ENCODE measurements at regions not wholly inside any gene's neighbourhood (a gene's known extent, or its start where the extent isn't known, plus 50 kb on each side); places are given as distances from the start of the nearest gene placed in this dataset.
A peak's percentile ranks its signal among the peaks of the same experiment; 100 is the strongest.

DNA sequence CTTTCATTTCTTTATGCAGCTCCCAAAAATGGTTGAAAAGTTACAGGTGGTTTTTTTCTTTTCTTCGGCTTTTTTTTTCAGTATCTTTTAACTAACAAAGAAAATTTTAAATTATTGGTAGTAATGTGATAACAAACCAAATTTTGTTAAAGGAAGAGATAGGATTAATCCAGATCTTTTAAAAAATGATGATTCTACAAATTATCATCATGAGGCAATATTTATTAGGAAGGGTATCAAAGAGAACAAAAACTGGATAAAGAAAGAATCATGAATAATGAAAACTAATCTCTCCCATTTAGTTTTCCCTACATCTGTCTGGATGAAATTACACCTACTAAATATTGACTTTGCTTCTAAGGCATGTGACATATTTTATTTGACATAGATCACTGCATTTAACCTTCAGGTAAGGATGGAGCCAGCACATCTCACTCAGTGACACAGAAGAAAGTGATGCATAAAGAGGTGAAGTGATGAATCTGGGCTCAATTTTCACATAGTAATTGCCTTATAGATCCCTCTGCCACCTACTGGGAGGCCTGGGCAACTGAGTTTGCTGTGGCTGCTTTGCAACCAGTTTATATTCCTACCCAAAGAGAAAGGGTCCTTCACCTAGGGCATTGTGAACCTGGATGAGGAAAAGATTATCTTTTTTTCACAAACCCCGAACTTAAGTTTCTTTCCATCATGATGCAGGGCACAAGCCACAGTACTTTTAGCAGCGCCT lies 155.6 kb downstream of the HNRNPD start:
- no peak for DNase-seq (ENCODE audit: low read depth in 2 of 2)
- no peaks in the 10 kb centered on the region for H3K4me1 ChIP-seq (ENCODE audit: control insufficient read depth, extremely low read depth, insufficient read depth, low read length)
- no peaks in the 10 kb centered on the region for H3K9me3 ChIP-seq (ENCODE audit: control insufficient read depth, insufficient read depth, low read depth, low read length)
- no peak for TF ChIP-seq EZH2 (IDR thresholded peaks at IDR 0.05; ENCODE audit: low read length, missing control alignments)
- TF ChIP-seq, protein P1, sequence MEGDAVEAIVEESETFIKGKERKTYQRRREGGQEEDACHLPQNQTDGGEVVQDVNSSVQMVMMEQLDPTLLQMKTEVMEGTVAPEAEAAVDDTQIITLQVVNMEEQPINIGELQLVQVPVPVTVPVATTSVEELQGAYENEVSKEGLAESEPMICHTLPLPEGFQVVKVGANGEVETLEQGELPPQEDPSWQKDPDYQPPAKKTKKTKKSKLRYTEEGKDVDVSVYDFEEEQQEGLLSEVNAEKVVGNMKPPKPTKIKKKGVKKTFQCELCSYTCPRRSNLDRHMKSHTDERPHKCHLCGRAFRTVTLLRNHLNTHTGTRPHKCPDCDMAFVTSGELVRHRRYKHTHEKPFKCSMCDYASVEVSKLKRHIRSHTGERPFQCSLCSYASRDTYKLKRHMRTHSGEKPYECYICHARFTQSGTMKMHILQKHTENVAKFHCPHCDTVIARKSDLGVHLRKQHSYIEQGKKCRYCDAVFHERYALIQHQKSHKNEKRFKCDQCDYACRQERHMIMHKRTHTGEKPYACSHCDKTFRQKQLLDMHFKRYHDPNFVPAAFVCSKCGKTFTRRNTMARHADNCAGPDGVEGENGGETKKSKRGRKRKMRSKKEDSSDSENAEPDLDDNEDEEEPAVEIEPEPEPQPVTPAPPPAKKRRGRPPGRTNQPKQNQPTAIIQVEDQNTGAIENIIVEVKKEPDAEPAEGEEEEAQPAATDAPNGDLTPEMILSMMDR (conservative IDR thresholded peaks at IDR 0.05 in 1 of 2, IDR thresholded peaks at IDR 0.05 in 1 of 2; ENCODE audit: low read depth in 1 of 2, low read length in 2 of 2), result peak; percentile 19 to 37
- no peak overlapping the region for H3K9ac ChIP-seq (ENCODE audit: insufficient read depth, low read length)
- H3K79me2 ChIP-seq (ENCODE audit: control insufficient read depth, insufficient read depth, low read length), result no peaks in the 10 kb centered on the region
- no peak overlapping the region for H2AFZ ChIP-seq (ENCODE audit: low read length)
- H3K27ac ChIP-seq (ENCODE audit: insufficient read depth, low read length), result no peak overlapping the region
- H4K20me1 ChIP-seq (ENCODE audit: control insufficient read depth, extremely low read depth, insufficient read depth, low read length), result no peaks in the 10 kb centered on the region
- no peaks in the 10 kb centered on the region for H3K27me3 ChIP-seq (ENCODE audit: control insufficient read depth, insufficient read depth, low read length)
- no peak overlapping the region for H3K4me2 ChIP-seq (ENCODE audit: extremely low read depth, insufficient read depth, low read length)
- no peak overlapping the region for H3K4me3 ChIP-seq (replicated peaks in 1 of 4; ENCODE audit: control extremely low read depth in 1 of 4, insufficient read depth in 1 of 4, low read depth in 3 of 4, low read length in 4 of 4)
- no peaks in the 10 kb centered on the region for H3K36me3 ChIP-seq (ENCODE audit: control insufficient read depth, insufficient read depth, low read length)

DNA sequence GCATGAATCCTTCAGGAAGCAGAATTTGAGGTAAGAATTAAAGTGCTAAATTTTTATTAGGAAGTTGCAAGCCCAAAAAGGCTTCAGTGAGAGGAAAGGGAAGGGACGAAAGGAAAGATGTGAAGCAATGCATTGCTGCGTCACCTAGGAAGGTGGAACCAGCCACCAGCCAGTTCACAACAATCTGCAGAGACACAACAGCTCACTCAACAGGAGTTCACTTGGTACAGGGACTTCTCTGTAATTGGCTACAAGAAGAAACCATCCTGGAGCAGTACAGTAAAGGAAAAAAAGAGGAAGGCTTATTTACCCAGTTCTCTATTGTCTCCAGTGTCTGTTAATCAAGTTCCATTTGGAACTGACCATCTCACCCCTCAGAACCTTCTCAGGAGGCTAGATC lies 157.6 kb downstream of the HNRNPD start:
- no peak overlapping the region for H2AFZ ChIP-seq (ENCODE audit: low read length)
- no peak overlapping the region for H3K27ac ChIP-seq (ENCODE audit: insufficient read depth, low read length)

DNA sequence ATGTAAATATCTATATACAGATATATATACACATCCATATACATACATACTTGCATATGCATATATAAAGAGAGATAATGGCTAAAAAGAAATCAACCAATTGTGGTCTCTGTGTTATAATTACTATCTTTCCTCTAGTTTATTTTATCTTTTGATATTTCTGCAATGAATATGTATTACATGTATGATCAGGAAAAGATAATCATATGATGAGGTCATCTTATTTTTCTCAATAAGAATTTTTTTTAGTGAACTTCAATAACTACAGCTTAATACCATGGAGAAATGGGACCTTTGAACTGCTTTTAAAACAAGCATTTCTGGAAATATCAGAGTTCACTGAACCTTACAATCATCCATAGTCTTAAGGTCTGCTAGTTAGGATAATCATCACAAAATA lies 158.0 kb downstream of the HNRNPD start:
- no peak overlapping the region for H3K9ac ChIP-seq (ENCODE audit: insufficient read depth, low read length)
- no peak overlapping the region for H3K4me2 ChIP-seq (ENCODE audit: extremely low read depth, insufficient read depth, low read length)
- H3K79me2 ChIP-seq (ENCODE audit: control insufficient read depth, insufficient read depth, low read length), result no peaks in the 10 kb centered on the region
- no peak overlapping the region for H2AFZ ChIP-seq (ENCODE audit: low read length)
- no peaks in the 10 kb centered on the region for H3K9me3 ChIP-seq (ENCODE audit: control insufficient read depth, insufficient read depth, low read depth, low read length)
- no peak for DNase-seq (ENCODE audit: low read depth in 2 of 2)
- no peaks in the 10 kb centered on the region for H3K36me3 ChIP-seq (ENCODE audit: control insufficient read depth, insufficient read depth, low read length)
- no peak overlapping the region for H3K27ac ChIP-seq (ENCODE audit: insufficient read depth, low read length)
- no peak overlapping the region for H3K4me3 ChIP-seq (replicated peaks in 1 of 4; ENCODE audit: control extremely low read depth in 1 of 4, insufficient read depth in 1 of 4, low read depth in 3 of 4, low read length in 4 of 4)
- no peaks in the 10 kb centered on the region for H3K27me3 ChIP-seq (ENCODE audit: control insufficient read depth, insufficient read depth, low read length)
- no peaks in the 10 kb centered on the region for H4K20me1 ChIP-seq (ENCODE audit: control insufficient read depth, extremely low read depth, insufficient read depth, low read length)
- H3K4me1 ChIP-seq (ENCODE audit: control insufficient read depth, extremely low read depth, insufficient read depth, low read length), result no peaks in the 10 kb centered on the region
- TF ChIP-seq EZH2 (IDR thresholded peaks at IDR 0.05; ENCODE audit: low read length, missing control alignments), result no peak
- TF ChIP-seq, protein P1 (conservative IDR thresholded peaks at IDR 0.05 in 1 of 2, IDR thresholded peaks at IDR 0.05 in 1 of 2; ENCODE audit: low read depth in 1 of 2, low read length in 2 of 2), result no peak

More for the DNA sequence above, 157.6 kb downstream of the HNRNPD start:
- H3K4me2 ChIP-seq (ENCODE audit: extremely low read depth, insufficient read depth, low read length), result no peak overlapping the region
- no peak overlapping the region for H3K4me3 ChIP-seq (replicated peaks in 1 of 4; ENCODE audit: control extremely low read depth in 1 of 4, insufficient read depth in 1 of 4, low read depth in 3 of 4, low read length in 4 of 4)
- no peak overlapping the region for H3K9ac ChIP-seq (ENCODE audit: insufficient read depth, low read length)
- H3K4me1 ChIP-seq (ENCODE audit: control insufficient read depth, extremely low read depth, insufficient read depth, low read length), result no peaks in the 10 kb centered on the region
- no peak for DNase-seq (ENCODE audit: low read depth in 2 of 2)
- TF ChIP-seq EZH2 (IDR thresholded peaks at IDR 0.05; ENCODE audit: low read length, missing control alignments), result no peak
- H3K27me3 ChIP-seq (ENCODE audit: control insufficient read depth, insufficient read depth, low read length), result no peaks in the 10 kb centered on the region
- H3K9me3 ChIP-seq (ENCODE audit: control insufficient read depth, insufficient read depth, low read depth, low read length), result no peaks in the 10 kb centered on the region
- no peaks in the 10 kb centered on the region for H3K36me3 ChIP-seq (ENCODE audit: control insufficient read depth, insufficient read depth, low read length)
- H4K20me1 ChIP-seq (ENCODE audit: control insufficient read depth, extremely low read depth, insufficient read depth, low read length), result no peaks in the 10 kb centered on the region
- no peaks in the 10 kb centered on the region for H3K79me2 ChIP-seq (ENCODE audit: control insufficient read depth, insufficient read depth, low read length)
